Neural cell (in vitro differentiated cells): ENCODE measurements at regions not wholly inside any gene's neighbourhood (a gene's known extent, or its start where the extent isn't known, plus 50 kb on each side); places are given as distances from the start of the nearest gene placed in this dataset.

Experiments used
- H2AFZ ChIP-seq: fragments of 200-600, 300-800 bp; sonication (generic), shearing (Covaris generic); 2 replicates; pipeline ENCODE4 v1.6.0; 2014; ENCODE audit warnings: low read depth, mild to moderate bottlenecking, antibody characterized with exemption, low read length, moderate library complexity
- H3F3A ChIP-seq: fragments of 200-600 bp; shearing (Covaris generic); 2 replicates; pipeline ENCODE4 v1.6.1; 2016; ENCODE audit warnings: mild to moderate bottlenecking, moderate library complexity, mixed read lengths, antibody characterized with exemption, low read length; ENCODE audit not compliant: insufficient read depth, poor library complexity, severe bottlenecking
- H3K27ac ChIP-seq: fragments of 200-600, 300-800 bp; sonication (generic), shearing (Covaris generic); 2 replicates; pipeline ENCODE4 v1.5.1; 2014; ENCODE audit warnings: mild to moderate bottlenecking, low read length, moderate library complexity
- H3K27me3 ChIP-seq: fragments of 300-800, 200-600 bp; sonication (generic), shearing (Covaris generic); 2 replicates; pipeline ENCODE4 v1.6.0; 2014; ENCODE audit warnings: mild to moderate bottlenecking, low read depth, low read length, moderate library complexity; ENCODE audit not compliant: insufficient read depth
- H3K36me3 ChIP-seq: fragments of 300-800, 200-600 bp; sonication (generic), shearing (Covaris generic); 2 replicates; pipeline ENCODE4 v1.5.1; 2014; ENCODE audit warnings: mild to moderate bottlenecking, antibody characterized with exemption, low read length, moderate library complexity; ENCODE audit not compliant: insufficient read depth
- H3K4me2 ChIP-seq: fragments of 300-800, 200-600 bp; sonication (generic), shearing (Covaris generic); 2 replicates; pipeline ENCODE4 v1.6.0; 2014; ENCODE audit warnings: mild to moderate bottlenecking, low read length
- H3K4me3 ChIP-seq: fragments of 300-800, 200-600 bp; sonication (generic), shearing (Covaris generic); 2 replicates; pipeline ENCODE4 v1.5.1; 2014; ENCODE audit warnings: mild to moderate bottlenecking, low read length, moderate library complexity
- H3K79me2 ChIP-seq: fragments of 200-600 bp; shearing (Covaris generic); replicated peaks from 2 replicates; pipeline ENCODE4 v1.6.0; 2014; ENCODE audit warnings: mild to moderate bottlenecking, low read length, moderate library complexity; ENCODE audit not compliant: insufficient read depth
- H3K9ac ChIP-seq: fragments of 300-800, 200-600 bp; sonication (generic), shearing (Covaris generic); 2 replicates; pipeline ENCODE4 v1.6.1; 2016; ENCODE audit warnings: mild to moderate bottlenecking, low read length, mixed read lengths
- H3K9me2 ChIP-seq: fragments of 200-600 bp; shearing (Covaris generic); 2 replicates; pipeline ENCODE4 v1.6.1; 2016; ENCODE audit warnings: mild to moderate bottlenecking, low read length, mixed read lengths; ENCODE audit not compliant: insufficient read depth
- H3K9me3 ChIP-seq: fragments of 200-600, 300-800 bp; sonication (generic), shearing (Covaris generic); 2 replicates; pipeline ENCODE4 v1.6.1; 2016; ENCODE audit warnings: mild to moderate bottlenecking, mixed run types, low read length, moderate library complexity, mixed read lengths
- H4K20me1 ChIP-seq: fragments of 200-600 bp; shearing (Covaris generic); 2 replicates; pipeline ENCODE4 v1.6.1; 2016; ENCODE audit warnings: mild to moderate bottlenecking, mixed run types; ENCODE audit not compliant: insufficient read depth
- EP300 ChIP-seq: fragments of 450-650 bp; conservative IDR thresholded peaks from 2 replicates; pipeline ENCODE4 v1.6.1; 2014; ENCODE audit warnings: antibody characterized with exemption, mild to moderate bottlenecking, moderate library complexity; ENCODE audit not compliant: poor library complexity, severe bottlenecking
- EZH2 ChIP-seq: fragments of 200-600, 300-800 bp; shearing (Covaris generic), sonication (generic); IDR thresholded peaks from 2 replicates; pipeline ENCODE4 v1.6.1; 2014; ENCODE audit warnings: antibody characterized with exemption, low read length, borderline replicate concordance, mild to moderate bottlenecking; ENCODE audit not compliant: insufficient read depth, poor library complexity, severe bottlenecking
- MXI1 ChIP-seq: fragments of 450-650 bp; conservative IDR thresholded peaks from 2 replicates; pipeline ENCODE4 v1.6.1; 2014; ENCODE audit warnings: antibody characterized with exemption, mild to moderate bottlenecking; ENCODE audit not compliant: poor library complexity, severe bottlenecking
- POLR2AphosphoS5 ChIP-seq: IDR thresholded peaks from 2 replicates; pipeline ENCODE4 v1.6.1; 2012
- RAD21 ChIP-seq: fragments of 450-650 bp; conservative IDR thresholded peaks from 2 replicates; pipeline ENCODE4 v1.6.1; 2014; ENCODE audit warnings: antibody characterized with exemption, mild to moderate bottlenecking, moderate library complexity
- REST ChIP-seq: IDR thresholded peaks from 2 replicates; pipeline ENCODE4 v1.6.1; 2012; ENCODE audit warnings: borderline replicate concordance
- SMC3 ChIP-seq: fragments of 450-650 bp; conservative IDR thresholded peaks from 2 replicates; pipeline ENCODE4 v1.6.1; 2014; ENCODE audit warnings: antibody characterized with exemption, mild to moderate bottlenecking, moderate library complexity; ENCODE audit not compliant: poor library complexity
- TAF1 ChIP-seq: IDR thresholded peaks from 2 replicates; pipeline ENCODE4 v1.6.1; 2012; ENCODE audit warnings: low read depth
- TF ChIP-seq, protein P1 (sequence below): fragments of 450-650 bp; IDR thresholded peaks from 2 replicates; pipeline ENCODE4 v1.5.1; 2014; ENCODE audit warnings: antibody characterized with exemption, mild to moderate bottlenecking, moderate library complexity; ENCODE audit not compliant: poor library complexity, severe bottlenecking

DNA sequence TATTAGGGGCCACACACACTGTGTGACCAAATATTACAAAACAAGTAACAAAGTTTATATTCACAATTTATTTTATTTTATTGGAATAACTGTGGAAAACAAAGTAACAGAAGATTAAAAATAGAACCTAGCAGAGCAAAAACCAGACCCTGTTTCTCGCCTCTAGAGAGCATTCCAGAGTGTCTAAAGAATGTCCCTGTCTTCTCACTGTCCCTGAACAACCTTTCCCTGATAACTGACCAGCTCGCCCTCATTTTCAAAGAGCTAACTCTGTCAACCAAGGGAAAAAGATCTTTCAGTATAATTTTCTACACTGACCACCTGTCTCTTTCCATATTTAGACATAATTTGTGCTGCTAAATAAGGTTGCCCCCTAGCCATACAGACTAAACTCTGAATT is 646.9 kb downstream of the USP25 start:
- Histone ChIP-seq H3K79me2 (no peaks in the 10 kb centered on the region), H3F3A (no peaks in the 10 kb centered on the region), H3K36me3 (no peaks in the 10 kb centered on the region), H3K9me2 (no peaks in the 10 kb centered on the region), H2AFZ (no peak overlapping the region), H3K4me3 (no peak overlapping the region), H4K20me1 (no peaks in the 10 kb centered on the region), H3K4me2 (no peak overlapping the region), H3K9ac (no peak overlapping the region), H3K27ac (no peak overlapping the region), H3K9me3 (no peaks in the 10 kb centered on the region), H3K27me3 (no peaks in the 10 kb centered on the region)
- TF ChIP-seq RAD21 (no peak), EP300 (no peak), POLR2AphosphoS5 (no peak), SMC3 (no peak), REST (no peak), MXI1 (no peak), EZH2 (no peak), TAF1 (no peak)
- TF ChIP-seq, protein P1, sequence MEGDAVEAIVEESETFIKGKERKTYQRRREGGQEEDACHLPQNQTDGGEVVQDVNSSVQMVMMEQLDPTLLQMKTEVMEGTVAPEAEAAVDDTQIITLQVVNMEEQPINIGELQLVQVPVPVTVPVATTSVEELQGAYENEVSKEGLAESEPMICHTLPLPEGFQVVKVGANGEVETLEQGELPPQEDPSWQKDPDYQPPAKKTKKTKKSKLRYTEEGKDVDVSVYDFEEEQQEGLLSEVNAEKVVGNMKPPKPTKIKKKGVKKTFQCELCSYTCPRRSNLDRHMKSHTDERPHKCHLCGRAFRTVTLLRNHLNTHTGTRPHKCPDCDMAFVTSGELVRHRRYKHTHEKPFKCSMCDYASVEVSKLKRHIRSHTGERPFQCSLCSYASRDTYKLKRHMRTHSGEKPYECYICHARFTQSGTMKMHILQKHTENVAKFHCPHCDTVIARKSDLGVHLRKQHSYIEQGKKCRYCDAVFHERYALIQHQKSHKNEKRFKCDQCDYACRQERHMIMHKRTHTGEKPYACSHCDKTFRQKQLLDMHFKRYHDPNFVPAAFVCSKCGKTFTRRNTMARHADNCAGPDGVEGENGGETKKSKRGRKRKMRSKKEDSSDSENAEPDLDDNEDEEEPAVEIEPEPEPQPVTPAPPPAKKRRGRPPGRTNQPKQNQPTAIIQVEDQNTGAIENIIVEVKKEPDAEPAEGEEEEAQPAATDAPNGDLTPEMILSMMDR = no peak

DNA sequence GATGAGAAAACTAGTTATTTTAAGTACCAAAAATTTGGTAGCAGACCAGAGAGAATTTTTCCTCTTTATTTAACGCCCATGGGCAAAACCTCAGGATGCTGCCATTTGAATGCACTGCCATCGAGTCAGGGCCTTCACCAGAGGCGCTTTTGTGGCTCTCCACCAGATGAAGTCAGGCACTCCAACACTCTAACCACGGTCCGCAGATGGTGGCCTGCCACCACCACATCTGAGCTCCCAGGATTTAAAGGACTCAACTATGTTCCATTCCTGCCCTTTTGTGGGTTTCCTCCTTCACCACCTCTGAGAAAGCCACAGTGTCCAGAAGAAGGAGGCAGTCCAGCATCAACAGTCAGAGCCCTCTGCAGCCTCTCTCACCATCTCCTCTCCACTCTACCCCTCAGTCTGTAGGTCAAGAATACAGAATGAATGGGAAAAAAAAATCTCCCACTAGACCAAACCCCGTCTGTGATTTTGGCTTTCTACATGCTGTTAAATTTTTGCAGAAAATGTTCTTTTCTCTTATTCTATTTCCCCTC is 647.4 kb downstream of the USP25 start:
- Histone ChIP-seq H3F3A (no peaks in the 10 kb centered on the region), H2AFZ (no peak overlapping the region), H3K27me3 (no peaks in the 10 kb centered on the region), H3K9ac (no peak overlapping the region), H4K20me1 (no peaks in the 10 kb centered on the region), H3K4me3 (no peak overlapping the region), H3K9me3 (no peaks in the 10 kb centered on the region), H3K79me2 (no peaks in the 10 kb centered on the region), H3K27ac (no peak overlapping the region), H3K4me2 (no peak overlapping the region), H3K9me2 (no peaks in the 10 kb centered on the region), H3K36me3 (no peaks in the 10 kb centered on the region)
- TF ChIP-seq EZH2 = no peak
- no peak for TF ChIP-seq RAD21
- TF ChIP-seq SMC3 = no peak
- no peak for TF ChIP-seq POLR2AphosphoS5
- TF ChIP-seq EP300 = no peak
- TF ChIP-seq TAF1 = no peak
- TF ChIP-seq REST = no peak
- TF ChIP-seq, protein P1 = no peak
- no peak for TF ChIP-seq MXI1
